ENCODE measurements at regions not wholly inside any gene's neighbourhood (a gene's known extent, or its start where the extent isn't known, plus 50 kb on each side); places are given as distances from the start of the nearest gene placed in this dataset.

DNA sequence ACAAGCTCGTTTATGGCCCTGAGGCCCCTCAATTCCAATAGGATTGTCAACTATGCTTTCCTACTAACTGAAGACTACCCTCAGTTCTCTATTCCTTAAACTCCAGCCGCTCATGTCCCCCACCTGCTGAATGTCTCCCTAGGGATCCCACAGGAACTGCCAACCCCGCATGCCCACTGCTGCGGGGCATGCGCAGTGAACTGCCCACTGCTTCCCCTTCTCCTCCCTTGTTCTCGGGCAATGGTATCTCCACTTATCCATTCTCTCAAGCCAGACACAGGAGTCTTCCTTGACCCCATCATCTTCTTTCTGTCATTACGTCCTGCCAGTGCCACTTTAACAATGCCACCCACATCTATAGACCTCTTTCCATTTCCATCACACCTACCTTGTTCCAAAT, 90.0 kb downstream of the FGF18 start:
- DNase-seq (ENCODE audit: low read depth) = no peak

DNA sequence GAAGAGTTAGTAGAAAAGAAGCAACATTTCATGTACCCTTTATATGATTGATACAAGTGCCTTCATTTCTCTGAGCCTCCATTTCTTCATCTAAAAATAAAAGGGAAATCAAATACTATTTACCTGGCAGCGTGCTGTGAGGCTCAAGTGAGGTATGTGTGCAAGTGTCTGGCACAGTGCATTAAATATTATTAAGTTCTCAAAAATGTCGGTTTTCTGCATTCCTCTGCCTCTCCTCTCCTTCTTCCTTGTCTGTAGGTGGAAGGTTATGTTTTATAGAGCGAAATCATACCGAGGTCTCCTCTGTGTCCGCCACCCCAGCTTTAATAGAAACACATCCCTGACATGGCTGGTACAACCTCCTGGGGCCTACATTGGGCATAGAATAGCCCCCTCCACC, 93.0 kb downstream of the FGF18 start:
- no peak for DNase-seq (ENCODE audit: low read depth)

DNA sequence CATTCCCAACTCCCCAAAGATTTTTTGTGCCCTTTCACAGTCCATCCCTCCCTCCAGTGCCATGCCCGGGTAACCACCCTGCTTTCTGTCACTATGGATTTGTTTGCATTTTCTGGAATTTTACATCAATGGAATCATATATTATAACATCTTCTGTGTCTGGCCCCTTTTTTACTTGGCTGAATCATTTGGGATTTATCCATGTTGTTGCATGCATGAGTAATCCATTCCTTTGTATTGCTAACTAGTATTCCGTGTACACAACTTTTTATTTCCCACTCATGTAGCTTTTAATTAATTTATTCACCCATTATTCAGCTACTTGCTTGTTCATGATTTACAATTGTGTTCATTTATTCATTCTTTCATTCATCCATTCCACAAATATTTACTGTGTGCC, 94.1 kb downstream of the FGF18 start:
- DNase-seq (ENCODE audit: low read depth) = no peak

DNA sequence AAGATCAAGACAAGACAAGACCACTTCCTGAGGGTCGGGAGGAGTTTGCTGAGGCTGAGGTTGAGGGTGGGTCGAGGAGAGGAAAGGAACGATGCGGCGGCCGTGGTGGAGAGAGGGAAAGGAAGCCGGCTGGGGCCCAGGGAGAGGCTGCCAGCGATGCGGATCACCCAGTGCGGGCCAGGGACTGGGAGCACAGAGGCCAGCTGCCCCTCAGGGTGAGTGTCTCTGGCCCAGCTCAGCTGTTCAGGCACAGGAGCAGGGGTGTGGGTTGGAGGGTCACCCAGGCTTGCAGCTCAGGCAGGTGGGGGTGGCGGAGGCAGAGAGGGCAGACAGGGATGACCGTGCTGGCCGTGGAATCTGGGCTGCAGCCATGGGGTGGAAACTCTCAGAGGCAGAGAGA, 99.5 kb downstream of the FGF18 start:
- no peak for DNase-seq (ENCODE audit: low read depth)

DNA sequence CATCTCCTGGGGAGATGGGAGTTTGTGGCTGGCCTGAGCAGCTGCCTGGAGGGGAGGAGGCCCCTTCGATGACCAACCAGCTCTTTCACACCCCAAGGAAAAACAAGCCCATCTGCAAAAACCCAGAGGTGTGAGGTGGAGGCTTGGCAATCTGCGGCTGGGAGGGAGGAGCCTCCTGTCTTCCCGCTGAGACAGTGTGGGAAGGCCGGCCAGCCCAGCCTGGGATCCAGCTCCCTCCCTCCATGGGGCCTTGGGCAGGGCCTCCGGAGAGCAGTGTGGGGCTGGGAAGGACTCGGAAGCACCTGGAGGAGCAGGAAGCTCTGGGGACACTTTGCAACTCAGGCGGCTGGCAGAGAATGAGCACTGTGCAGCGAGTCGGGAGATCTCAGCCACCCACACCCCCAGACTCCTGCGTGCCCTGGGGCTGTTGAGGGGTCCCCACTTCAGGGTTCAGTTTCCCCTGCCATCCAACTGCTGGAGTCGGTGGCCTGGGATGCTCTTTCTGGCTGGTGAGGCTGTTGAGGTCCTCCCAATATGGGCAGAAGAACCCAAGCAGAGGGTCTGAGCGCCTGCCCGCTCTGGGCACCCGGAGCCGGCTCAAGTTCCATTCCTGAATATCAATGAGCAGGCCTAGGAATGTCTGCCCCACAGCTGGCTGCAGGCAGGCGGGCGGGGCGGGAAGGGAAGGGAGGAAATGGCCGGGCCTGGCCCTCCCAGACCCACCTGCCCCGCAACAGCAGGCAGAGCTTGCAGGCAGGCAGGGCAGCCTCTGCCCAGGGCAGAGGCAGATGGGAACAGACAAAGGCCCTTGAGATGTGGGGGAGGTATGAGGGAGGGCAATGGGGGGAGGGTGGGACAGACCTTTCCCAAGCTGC, 101.1 kb downstream of the FGF18 start:
- no peak for DNase-seq (ENCODE audit: low read depth)

DNA sequence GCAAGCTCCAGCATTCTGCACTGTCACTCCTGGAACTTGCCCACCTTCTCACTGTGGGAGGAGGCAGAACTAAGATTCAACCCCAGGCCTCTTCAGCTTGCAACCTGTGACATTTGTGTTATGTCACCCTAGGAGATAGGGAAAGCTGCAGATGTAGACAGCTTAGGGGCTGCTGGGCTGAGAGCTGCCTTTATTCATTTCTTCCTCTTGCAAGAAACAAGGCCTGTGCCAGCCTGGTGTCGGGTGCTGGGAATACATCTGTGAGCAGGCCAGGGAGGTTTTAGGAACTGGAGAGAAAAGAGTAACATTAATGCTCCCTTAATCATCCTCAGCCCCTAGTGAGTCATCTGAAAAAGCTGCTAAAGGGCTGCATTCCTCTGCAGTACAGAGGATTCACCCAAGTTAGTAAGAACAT, 101.8 kb downstream of the FGF18 start:
- peak; percentile 89 for DNase-seq (ENCODE audit: low read depth)

DNA sequence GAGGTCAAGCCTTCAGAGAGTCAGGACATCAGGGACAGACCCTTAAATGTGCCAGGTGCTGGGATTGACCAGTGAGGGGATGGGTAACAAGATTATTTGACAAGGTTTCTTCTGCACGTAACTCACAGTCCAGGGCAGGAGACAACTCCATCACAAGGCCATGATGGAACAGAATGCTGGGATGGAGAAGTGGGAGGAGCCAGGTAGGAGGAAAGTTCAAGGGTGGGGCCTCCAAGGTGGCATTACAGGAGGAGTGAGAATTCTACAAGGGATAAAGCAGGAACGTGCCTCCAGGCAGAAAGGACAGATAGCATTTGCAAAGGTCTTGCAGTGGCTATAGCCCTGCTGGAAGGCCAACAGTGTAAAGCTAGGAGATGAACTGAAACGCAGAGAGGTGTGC, 102.2 kb downstream of the FGF18 start:
- no peak for DNase-seq (ENCODE audit: low read depth)

DNA sequence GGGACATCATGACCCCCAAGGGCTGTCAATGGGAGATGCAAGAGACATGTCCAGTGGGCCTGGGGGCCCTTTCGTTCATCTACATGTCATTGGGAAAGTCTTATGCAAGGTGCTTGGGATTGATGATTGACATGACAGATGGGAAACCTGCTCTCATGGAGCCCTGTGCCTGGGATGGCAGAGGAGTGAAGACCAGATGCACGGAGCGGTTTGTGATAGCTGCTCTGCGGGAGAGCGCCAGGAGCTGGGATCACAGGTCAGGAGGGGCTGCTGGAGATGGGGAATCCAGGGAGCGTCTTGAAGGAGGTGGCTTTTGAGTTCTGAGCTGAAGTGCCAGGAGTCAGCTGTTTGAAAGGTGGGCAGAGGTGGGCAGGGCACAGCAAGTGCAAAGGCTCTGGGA, 104.3 kb downstream of the FGF18 start:
- DNase-seq (ENCODE audit: low read depth) = no peak

DNA sequence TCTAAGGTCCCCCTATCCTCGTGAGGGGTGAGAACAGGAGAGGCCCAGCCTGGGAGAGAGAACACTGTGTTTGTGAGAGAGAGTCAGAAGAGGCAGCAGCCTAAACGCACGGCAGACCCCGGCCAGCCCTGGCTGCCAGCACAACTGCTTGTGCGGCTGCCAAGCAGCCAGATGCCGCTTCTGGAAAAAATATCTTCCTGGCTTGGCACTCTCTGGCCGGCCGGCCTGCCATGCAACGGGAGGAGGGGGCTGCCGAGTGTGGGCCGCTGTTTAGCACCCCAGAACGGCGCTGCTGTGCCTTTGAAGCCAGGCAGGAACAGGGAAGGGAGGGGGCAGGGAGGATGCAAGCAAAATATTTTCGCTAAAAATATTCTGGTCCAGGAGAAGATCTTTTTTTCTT, 105.0 kb downstream of the FGF18 start:
- DNase-seq (ENCODE audit: low read depth) = no peak

DNA sequence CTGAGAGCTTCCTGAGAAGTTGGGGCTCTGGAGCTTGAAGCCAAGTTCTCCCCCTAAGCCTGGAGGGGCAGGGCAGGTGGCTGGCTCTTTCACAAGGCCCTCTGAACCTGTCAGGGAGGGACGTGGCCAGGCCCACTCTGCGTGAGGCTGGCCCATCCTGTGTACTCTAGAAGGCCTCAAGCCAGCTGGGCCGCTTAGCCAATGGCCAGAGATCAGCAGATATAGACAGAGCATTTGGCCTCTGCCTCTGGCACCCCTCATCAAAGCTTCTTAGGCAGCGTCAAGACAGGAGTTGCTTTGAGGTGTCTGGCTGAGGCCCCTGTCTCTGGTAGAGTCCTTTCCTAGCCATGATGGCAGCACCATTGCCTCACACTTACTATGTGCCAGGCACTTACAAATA, 105.6 kb downstream of the FGF18 start:
- DNase-seq (ENCODE audit: low read depth) = no peak

DNA sequence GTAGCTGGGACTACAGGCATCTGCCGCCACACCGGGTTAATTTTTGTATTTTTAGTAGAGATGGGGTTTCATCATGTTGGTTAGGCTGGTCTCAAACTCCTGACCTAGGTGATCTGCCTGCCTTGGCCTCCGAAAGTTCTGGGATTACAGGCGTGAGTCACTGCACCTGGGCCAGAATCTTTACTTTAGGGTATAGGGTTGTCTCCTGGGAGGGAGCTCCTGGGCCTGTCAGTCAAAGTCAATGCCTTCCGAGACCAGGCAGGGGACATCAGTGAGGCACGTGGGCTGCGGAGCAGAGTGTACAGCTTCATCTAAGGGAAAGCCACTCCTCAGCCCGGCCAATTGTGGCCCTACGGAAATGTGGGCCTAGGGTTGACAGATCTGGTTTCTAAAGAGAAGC, 108.6 kb downstream of the FGF18 start:
- DNase-seq (ENCODE audit: low read depth) = no peak

DNA sequence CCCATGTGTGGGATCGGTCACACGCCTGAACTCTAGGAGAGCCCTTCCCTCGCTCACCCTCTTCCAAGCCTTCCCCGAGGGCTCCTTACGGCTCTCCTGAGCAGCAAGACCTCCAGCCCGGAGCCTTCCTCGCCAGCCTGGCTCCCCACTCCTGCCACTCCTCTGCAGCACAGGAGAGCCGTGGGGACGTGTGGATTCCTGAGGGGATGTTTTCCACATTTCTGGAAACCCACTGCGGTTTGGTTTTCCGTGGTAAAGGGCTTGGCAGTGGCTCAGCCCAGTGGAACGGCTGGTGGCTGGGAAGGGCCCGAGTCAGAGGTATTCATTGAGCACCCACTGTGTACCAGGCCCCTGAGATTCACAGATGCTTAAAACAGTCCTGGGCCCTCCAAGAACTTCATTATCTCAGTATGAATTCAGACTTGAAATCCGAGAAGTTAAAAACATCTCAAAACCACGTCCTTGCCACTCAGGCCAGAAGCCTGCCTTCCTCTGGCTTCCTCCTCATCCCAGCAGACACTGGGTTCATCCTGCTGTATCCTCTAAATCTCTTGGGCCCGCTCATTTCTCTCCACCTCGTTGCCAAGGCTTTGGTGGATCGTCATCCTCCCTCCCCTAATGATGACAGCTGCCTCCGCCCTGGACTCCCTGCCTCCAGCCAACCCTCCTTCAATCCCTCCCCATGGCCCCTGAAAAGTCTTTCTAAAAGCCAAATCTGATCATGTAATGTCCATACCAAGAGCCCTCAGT, 109.6 kb downstream of the FGF18 start:
- DNase-seq (ENCODE audit: low read depth) = no peak

DNA sequence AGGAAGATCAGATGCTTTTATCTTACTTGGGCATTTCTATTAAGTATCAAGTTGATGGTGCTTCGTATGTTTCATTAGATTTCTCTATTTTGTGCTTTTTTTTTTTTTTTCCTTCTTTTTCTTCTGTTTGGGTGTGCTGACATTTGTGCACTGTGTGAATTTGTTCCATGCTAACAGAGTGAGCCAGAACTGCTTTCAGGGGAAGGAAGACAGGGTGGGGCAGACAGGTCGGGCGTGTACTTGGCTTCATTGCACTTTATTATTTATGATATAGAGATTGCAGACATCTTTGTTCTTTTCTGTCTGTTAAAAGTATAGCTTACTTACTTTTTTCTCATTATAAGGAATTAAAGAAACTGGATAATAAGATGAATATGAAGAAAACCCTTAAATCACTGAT, 112.2 kb downstream of the FGF18 start:
- no peak for DNase-seq (ENCODE audit: low read depth)

DNA sequence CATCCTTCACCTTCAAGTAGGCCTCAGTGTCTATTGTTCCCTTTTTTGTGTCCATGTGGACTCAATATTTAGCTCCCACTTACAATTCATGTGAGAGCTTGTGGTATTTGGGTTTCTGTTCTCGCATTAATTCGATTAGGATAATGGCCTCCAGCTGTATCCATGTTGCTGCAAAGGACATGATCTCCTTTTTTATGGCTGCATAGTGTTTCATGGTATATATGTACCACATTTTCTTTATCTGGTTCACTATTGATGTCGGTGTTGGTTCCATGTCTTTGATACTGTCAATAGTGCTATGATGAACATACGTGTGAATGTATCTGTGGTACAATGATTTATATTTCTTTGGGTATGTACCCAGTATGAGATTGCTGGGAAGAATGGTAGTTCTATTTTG, 113.7 kb downstream of the FGF18 start:
- DNase-seq (ENCODE audit: low read depth) = no peak

DNA sequence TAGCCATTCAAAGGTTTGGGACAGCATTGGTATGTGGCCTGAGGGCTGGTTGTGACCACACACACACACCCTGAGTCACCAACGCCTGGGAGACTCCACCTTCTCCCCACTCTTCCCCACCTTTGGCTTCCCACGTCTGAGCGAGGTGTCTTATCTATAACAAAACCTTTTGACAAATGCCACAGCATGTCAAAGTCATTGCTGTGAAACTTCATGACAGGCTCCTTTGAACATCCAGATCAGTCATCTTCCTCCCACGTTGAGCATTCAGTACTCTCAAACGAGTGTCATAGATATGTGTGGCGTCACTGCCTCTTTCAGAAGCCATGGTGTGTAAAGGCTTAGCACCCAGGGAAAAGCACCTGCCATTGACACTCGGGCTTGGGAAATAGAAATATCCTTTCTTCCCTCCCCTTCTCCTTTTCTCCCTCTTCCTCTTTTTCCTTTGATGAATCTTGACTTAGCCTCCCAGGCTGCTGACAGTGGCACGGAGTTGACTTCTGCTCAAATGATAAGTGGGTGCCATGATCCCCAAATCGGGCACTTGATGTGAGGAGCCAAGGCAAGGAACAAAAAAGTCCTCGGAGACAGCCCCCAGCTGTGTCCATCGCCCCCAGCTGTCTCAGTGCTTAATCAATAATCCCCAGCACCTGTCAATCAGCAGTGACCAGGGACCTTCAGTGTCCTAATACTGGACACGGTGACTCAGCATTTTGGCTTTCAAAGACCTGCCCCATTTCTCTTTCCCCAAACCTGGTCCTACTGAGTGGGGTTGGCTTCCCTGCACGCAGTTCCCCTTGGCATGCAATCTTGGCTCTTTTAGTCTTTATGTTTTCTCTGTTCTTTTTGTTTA, 114.8 kb downstream of the FGF18 start:
- no peak for DNase-seq (ENCODE audit: low read depth)

DNA sequence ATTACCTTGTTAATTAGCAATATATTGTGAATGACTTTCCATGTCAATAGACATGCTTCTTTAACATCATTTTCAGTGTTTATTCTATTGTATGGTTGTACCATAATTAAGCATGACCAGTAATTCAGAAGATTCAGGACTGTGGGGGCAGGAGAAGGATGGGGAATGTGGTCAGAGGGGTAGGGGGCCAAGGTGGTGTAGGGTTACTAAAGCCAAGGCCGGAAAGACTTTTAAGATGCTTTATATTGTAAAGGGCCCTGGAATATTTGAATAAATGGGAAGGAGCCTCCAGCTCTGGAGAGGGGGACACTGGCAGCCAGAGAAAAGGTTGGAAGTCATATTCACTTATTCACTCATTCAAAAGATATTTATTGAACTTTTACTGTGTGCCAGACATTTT, 115.7 kb downstream of the FGF18 start:
- DNase-seq (ENCODE audit: low read depth) = no peak

DNA sequence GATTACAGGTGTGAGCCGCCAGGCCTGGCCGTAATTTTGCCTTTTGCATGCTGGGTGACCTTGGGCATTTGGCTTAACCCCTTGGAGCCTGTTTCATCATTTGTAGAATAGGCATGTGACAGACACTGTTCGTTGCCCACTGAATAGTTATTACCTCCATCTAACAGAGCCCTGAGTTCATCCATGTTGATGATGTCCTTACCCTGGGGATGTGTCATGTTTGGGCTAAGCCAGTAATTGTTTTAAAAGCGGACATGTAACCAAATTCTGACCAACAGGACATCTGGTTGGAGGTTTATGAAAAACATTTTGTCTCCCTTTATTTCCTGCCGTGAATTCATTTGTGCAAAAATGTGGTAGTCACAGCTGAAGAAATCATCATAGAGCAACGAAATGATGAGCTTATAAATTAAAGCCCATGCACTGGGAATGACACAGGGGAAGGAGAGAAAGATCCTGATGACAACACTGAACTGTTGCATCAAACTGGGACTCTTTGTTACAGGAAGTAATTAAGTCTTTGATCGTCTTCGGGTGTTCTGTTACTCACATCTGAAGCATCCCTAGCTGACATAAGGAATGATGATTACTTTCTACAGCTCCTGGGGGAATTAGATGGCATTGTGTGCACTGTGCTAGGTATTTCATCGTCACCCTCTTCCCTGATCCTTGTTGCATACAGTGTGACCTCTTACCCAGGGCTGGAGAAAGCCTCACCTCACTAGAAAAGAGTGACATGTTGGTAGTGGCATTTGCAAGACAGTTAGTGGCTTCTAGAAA, 117.8 kb downstream of the FGF18 start:
- DNase-seq (ENCODE audit: low read depth) = peak; percentile 32

DNA sequence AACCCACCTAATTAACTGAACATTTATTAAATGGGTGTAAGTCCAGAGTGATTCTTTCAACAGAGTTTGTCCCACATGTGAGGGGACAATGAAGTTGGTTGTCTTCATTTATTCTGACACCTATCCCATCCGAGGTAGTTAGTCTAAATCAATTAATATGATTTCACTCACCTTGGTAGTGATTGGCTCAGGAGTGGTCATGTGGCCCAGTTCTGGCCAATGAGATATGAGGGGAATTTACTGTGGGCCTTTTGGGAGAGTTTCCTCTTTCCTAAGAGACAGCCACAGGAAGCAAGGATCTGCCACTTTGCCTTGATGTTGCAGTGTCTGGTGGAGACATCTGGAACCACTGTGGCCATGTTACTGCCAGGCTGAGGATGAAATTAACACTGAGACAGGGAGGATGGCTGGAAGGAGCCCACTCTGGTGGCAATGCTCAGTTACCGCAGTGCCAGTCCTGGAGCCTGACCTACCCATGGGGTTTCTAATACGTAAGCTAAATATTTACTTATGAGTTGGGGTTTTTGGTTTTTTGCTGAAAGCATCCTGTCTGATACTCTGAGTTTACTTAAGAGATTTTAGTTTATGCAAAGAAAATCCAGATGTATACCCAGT, 118.6 kb downstream of the FGF18 start:
- DNase-seq (ENCODE audit: low read depth) = no peak

DNA sequence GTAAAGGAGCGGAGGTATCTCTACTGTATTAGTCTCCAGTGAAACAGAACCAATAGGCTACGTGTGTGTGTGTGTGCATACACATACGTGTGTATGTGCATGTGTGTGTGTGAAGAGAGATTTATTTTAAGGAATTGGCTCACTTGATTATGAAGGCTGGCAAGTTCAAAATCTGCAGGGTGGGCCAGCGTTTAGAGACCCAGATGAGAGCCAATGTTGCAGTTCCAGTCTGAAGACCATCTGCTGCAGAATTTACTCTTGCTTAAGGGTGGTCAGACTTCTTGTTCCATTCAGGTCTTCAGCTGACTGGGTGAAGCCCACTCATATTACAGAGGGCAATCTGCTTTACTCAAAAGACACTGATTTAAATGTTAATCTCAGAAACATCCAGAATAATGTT, 119.2 kb downstream of the FGF18 start:
- DNase-seq (ENCODE audit: low read depth) = no peak

DNA sequence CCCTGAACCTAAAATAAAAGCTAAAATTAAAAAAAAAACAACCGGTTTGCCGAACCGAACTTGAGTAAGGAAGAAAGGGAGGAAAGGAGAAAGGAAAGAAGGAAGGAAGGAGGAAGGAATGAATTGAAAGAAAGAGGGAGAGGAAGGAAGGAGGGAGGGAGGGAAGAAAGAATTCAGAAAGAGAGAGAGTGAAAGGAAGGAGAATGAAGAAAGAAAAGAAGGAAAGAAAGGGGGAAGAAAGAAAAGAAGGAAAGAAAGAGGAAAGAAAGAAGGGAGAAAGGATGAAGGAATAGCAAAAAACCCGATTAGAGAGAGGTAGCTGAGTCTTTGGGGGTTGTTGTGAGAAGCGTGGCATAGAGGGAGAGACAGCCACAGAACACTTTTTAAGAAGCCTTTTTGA, 121.4 kb downstream of the FGF18 start:
- DNase-seq (ENCODE audit: low read depth) = no peak

DNA sequence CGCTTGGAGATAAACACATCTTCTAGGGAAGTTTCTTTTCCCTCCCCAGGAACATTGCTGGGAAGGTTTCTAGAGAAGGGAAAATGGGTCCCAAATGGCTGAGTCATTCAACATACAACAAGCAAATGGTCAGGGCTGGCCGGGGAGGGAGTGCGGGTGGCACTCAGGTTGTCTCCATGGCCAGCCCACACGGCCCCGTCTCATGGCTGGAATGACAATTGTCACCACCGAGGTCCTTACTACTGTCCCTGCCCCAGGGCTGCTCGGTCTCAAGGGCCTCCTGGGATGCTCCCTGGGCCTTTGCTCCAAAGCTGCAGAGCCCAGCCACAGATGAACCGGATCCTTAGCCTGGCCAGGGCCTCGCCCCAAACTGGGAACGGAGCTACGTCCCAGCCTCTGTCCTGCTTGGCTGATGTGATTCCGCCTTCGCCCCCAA, 121.9 kb downstream of the FGF18 start:
- no peak for DNase-seq (ENCODE audit: low read depth)

Data from HS-5 (cell line).